Astrocyte of the spinal cord (primary cell): ENCODE measurements at regions not wholly inside any gene's neighbourhood (a gene's known extent, or its start where the extent isn't known, plus 50 kb on each side); places are given as distances from the start of the nearest gene placed in this dataset.

Experiments used
- DNase-seq: peaks from one replicate; pipeline ENCODE4 v3.0.0; 2011; ENCODE audit warnings: low read depth, low spot score
- H3K4me3 ChIP-seq: 2 replicates; pipeline ENCODE4 v1.5.1; 2011; ENCODE audit warnings: low read depth, mild to moderate bottlenecking, low read length, moderate library complexity
- CTCF ChIP-seq: IDR thresholded peaks from 2 replicates; pipeline ENCODE4 v1.5.1; 2012; ENCODE audit warnings: low read depth, mild to moderate bottlenecking, low read length, inconsistent platforms
- in situ Hi-C: cut with HindIII; loops from 2 replicates; pipeline ENCODE4 v1.10.0; 2017; ENCODE audit warnings: low sequenced_read_pairs

- no peak overlapping the region for H3K4me3 ChIP-seq
- in situ Hi-C loops, result no loop called here
- no peak for TF ChIP-seq CTCF
- DNase-seq, result no peak
These were observed 215.3 kb upstream of the FAM174A start for GRCh38 chr5:100319885-100320284.

GRCh38 chr5:100313657-100314056, 221.5 kb upstream of the FAM174A start:
- in situ Hi-C loops, result no loop called here
- DNase-seq, result no peak
- H3K4me3 ChIP-seq, result no peak overlapping the region
- no peak for TF ChIP-seq CTCF

GRCh38 chr5:100311806-100312205, 223.4 kb upstream of the FAM174A start:
- no peak overlapping the region for H3K4me3 ChIP-seq
- peak; percentile 48 for DNase-seq
- TF ChIP-seq CTCF, result peak; percentile 23
- in situ Hi-C loops, result no loop called here

GRCh38 chr5:100306000-100306399, 229.2 kb upstream of the FAM174A start:
- no peak for DNase-seq
- no peak overlapping the region for H3K4me3 ChIP-seq
- in situ Hi-C loops, result no loop called here
- no peak for TF ChIP-seq CTCF

- no peak for TF ChIP-seq CTCF
- no peak overlapping the region for H3K4me3 ChIP-seq
- in situ Hi-C loops, result no loop called here
- no peak for DNase-seq
These were observed 232.0 kb upstream of the FAM174A start for GRCh38 chr5:100303216-100303615.

GRCh38 chr5:100299261-100299660, 235.9 kb upstream of the FAM174A start:
- DNase-seq, result no peak
- in situ Hi-C loops, result no loop called here
- H3K4me3 ChIP-seq, result no peak overlapping the region
- TF ChIP-seq CTCF, result no peak

- H3K4me3 ChIP-seq, result no peak overlapping the region
- in situ Hi-C loops, result no loop called here
- no peak for DNase-seq
- no peak for TF ChIP-seq CTCF
These were observed 259.1 kb upstream of the FAM174A start for GRCh38 chr5:100276071-100276470.
